Mesenchymal stem cell (in vitro differentiated cells and primary cell): ENCODE measurements at regions not wholly inside any gene's neighbourhood (a gene's known extent, or its start where the extent isn't known, plus 50 kb on each side); places are given as distances from the start of the nearest gene placed in this dataset.

Experiments used
- DNase-seq: peaks from one replicate; pipeline ENCODE4 v3.0.0-alpha.2; 2013
- H2AFZ ChIP-seq: one replicate; pipeline ENCODE4 v1.6.1; 2013; ENCODE audit warnings: low read depth, mild to moderate bottlenecking, control low read depth, inconsistent platforms, low read length, moderate library complexity
- H2AK5ac ChIP-seq: 2 replicates; pipeline ENCODE4 v1.6.1; 2013; ENCODE audit warnings: low read length, moderate library complexity, mild to moderate bottlenecking, inconsistent platforms; ENCODE audit not compliant: severe bottlenecking
- H2BK120ac ChIP-seq: one replicate; pipeline ENCODE4 v1.6.1; 2013; ENCODE audit warnings: low read depth, mild to moderate bottlenecking, inconsistent platforms, low read length, moderate library complexity
- H2BK12ac ChIP-seq, 2 experiments: one replicate each; pipeline ENCODE4 v1.6.1; 2013; ENCODE audit warnings: inconsistent platforms in 2 of 2, low read length in 2 of 2, mild to moderate bottlenecking in 2 of 2, moderate library complexity in 2 of 2, control low read depth in 1 of 2
- H2BK15ac ChIP-seq: one replicate; pipeline ENCODE4 v1.6.1; 2013; ENCODE audit warnings: mild to moderate bottlenecking, low read depth, inconsistent platforms; ENCODE audit not compliant: poor library complexity, severe bottlenecking
- H2BK5ac ChIP-seq: 2 replicates; pipeline ENCODE4 v1.6.1; 2013; ENCODE audit warnings: low read depth, mild to moderate bottlenecking, low read length, control low read depth, inconsistent platforms; ENCODE audit not compliant: poor library complexity, severe bottlenecking
- H3K14ac ChIP-seq, 2 experiments: one replicate each; pipeline ENCODE4 v1.6.1; 2013; ENCODE audit warnings: inconsistent platforms in 2 of 2, low read length in 2 of 2, control low read depth in 1 of 2, mild to moderate bottlenecking in 1 of 2, moderate library complexity in 1 of 2
- H3K18ac ChIP-seq, 2 experiments: one replicate each; pipeline ENCODE4 v1.6.1; 2013; ENCODE audit warnings: inconsistent platforms in 2 of 2, low read length in 2 of 2, control low read depth in 1 of 2, low read depth in 1 of 2, mild to moderate bottlenecking in 1 of 2
- H3K23ac ChIP-seq, 2 experiments: one replicate each; pipeline ENCODE4 v1.6.1; 2013; ENCODE audit warnings: inconsistent platforms in 2 of 2, low read length in 2 of 2, mild to moderate bottlenecking in 2 of 2, moderate library complexity in 2 of 2, control low read depth in 1 of 2
- H3K27ac ChIP-seq: 2 replicates; pipeline ENCODE4 v1.5.1; 2013; ENCODE audit warnings: mild to moderate bottlenecking, moderate library complexity, low read length, control low read depth, inconsistent platforms; ENCODE audit not compliant: poor library complexity, severe bottlenecking
- H3K27me3 ChIP-seq, 2 experiments: 2 replicates each; pipeline versions ENCODE4 v1.6.1 to v1.7.0; 2013; ENCODE audit warnings: low read length in 2 of 2, mild to moderate bottlenecking in 2 of 2, moderate library complexity in 2 of 2, control low read depth in 1 of 2, inconsistent platforms in 1 of 2; ENCODE audit not compliant: control insufficient read depth in 1 of 2, insufficient read depth in 1 of 2
- H3K36me3 ChIP-seq, 2 experiments: 2 replicates each; pipeline versions ENCODE4 v1.6.1 to v1.7.0; 2013; ENCODE audit warnings: low read length in 2 of 2, control low read depth in 1 of 2, inconsistent platforms in 1 of 2, low read depth in 1 of 2, mild to moderate bottlenecking in 1 of 2; ENCODE audit not compliant: insufficient read depth in 2 of 2, control insufficient read depth in 1 of 2
- H3K4ac ChIP-seq, 2 experiments: one replicate each; pipeline ENCODE4 v1.6.1; 2013; ENCODE audit warnings: inconsistent platforms in 2 of 2, low read length in 2 of 2, mild to moderate bottlenecking in 2 of 2, moderate library complexity in 2 of 2, control low read depth in 1 of 2, low read depth in 1 of 2
- H3K4me1 ChIP-seq: 2 replicates; pipeline ENCODE4 v1.6.1; 2013; ENCODE audit warnings: low read depth, low read length, control low read depth; ENCODE audit not compliant: control insufficient read depth, insufficient read depth
- H3K4me2 ChIP-seq: 2 replicates; pipeline ENCODE4 v1.6.1; 2013; ENCODE audit warnings: low read length, mild to moderate bottlenecking, inconsistent platforms; ENCODE audit not compliant: poor library complexity, severe bottlenecking
- H3K4me3 ChIP-seq, 2 experiments: 2 replicates each; pipeline versions ENCODE4 v1.5.1 to v1.7.0; 2013; ENCODE audit warnings: low read length in 2 of 2, mild to moderate bottlenecking in 2 of 2, control low read depth in 1 of 2, low read depth in 1 of 2; ENCODE audit not compliant: insufficient read depth in 1 of 2
- H3K79me1 ChIP-seq: replicated peaks from 2 replicates; pipeline ENCODE4 v1.6.1; 2013; ENCODE audit warnings: mild to moderate bottlenecking, control low read depth, low read length, inconsistent platforms; ENCODE audit not compliant: poor library complexity, severe bottlenecking
- H3K9ac ChIP-seq: 2 replicates; pipeline ENCODE4 v1.7.0; 2013; ENCODE audit warnings: mild to moderate bottlenecking, low read length, moderate library complexity
- H3K9me3 ChIP-seq: 2 replicates; pipeline ENCODE4 v1.7.0; 2013; ENCODE audit warnings: mild to moderate bottlenecking, low read length; ENCODE audit not compliant: control insufficient read depth
- H4K8ac ChIP-seq: one replicate; pipeline ENCODE4 v1.6.1; 2013; ENCODE audit warnings: inconsistent platforms, mild to moderate bottlenecking, low read length, moderate library complexity
- H4K91ac ChIP-seq: one replicate; pipeline ENCODE4 v1.6.1; 2013; ENCODE audit warnings: mild to moderate bottlenecking, low read length, inconsistent platforms
- WGBS: methylation state at CpG from one replicate; pipeline ENCODE4 v1.1.7; 2013; ENCODE audit warnings: mixed read lengths; 5-methylcytosine and 5-hydroxymethylcytosine counted together

DNA sequence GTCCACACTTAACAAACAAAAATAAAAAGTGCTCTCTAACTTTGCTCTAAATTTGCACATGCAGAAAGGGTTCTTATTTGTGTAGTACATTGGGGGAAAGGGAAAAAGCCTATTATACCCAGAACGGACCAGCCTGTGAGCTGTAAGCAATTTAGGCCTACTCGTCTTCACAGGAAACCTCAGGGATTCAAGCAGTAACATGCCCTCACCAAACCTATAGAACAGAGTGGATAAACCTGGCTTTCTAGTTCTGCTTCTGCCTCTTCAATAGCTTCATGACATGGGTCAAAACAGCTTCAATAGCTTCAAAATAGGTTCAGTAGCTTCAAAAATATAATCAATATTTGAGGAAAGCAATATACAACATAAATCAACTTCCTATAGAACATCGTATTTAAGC, 163.7 kb downstream of the ARL4A start:
- H2BK120ac ChIP-seq: no peak overlapping the region

DNA sequence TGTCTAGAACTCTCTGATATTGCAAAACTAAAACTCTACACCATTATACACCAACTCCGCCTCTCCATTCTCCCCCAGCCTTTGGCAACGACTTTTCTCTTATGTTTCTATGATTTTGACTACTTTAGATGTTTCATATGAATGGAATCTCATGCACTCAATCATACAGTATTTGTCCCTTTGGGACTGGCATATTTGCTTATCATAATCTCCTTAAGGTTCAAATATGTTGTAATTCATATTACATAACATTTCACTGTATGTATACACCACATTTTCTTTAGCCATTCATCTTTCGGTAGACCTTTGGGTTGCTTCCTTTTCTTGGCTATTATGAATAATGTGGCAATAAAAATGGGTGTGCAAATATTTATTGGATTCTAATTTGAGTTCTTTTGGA, 164.4 kb downstream of the ARL4A start:
- Histone ChIP-seq H4K8ac (no peak overlapping the region), H3K9ac (no peak overlapping the region), H3K27ac (no peak overlapping the region), H3K18ac (no peak overlapping the region), H2BK12ac (no peak overlapping the region), H3K14ac (no peak overlapping the region), H3K27me3 (no peaks in the 10 kb centered on the region), H3K36me3 (no peaks in the 10 kb centered on the region), H3K79me1 (no peaks in the 10 kb centered on the region), H2BK5ac (no peak overlapping the region), H2BK15ac (no peak overlapping the region), H2BK120ac (no peak overlapping the region), H3K4ac (no peak overlapping the region), H4K91ac (no peak overlapping the region), H2AK5ac (no peak overlapping the region), H3K4me2 (no peak overlapping the region), H2AFZ (no peak overlapping the region), H3K23ac (no peak overlapping the region), H3K9me3 (peaks cover 10% of the 10 kb centered on the region), H3K4me1 (no peaks in the 10 kb centered on the region), H3K4me3 (no peak overlapping the region)
- no peak for DNase-seq
- WGBS: 100% methylated on average over 1 of the region's 3 CpGs

More for the DNA sequence above, 163.7 kb downstream of the ARL4A start:
- Histone ChIP-seq H3K4me3 (no peak overlapping the region), H3K9me3 (peaks cover 17% of the 10 kb centered on the region), H2BK15ac (no peak overlapping the region), H4K91ac (no peak overlapping the region), H3K4me1 (no peaks in the 10 kb centered on the region), H3K23ac (no peak overlapping the region), H2BK5ac (no peak overlapping the region), H3K4me2 (no peak overlapping the region), H4K8ac (no peak overlapping the region), H3K9ac (no peak overlapping the region), H3K14ac (no peak overlapping the region), H2AK5ac (no peak overlapping the region), H2AFZ (no peak overlapping the region), H2BK12ac (no peak overlapping the region), H3K18ac (no peak overlapping the region), H3K4ac (no peak overlapping the region), H3K79me1 (no peaks in the 10 kb centered on the region), H3K27me3 (no peaks in the 10 kb centered on the region), H3K36me3 (no peaks in the 10 kb centered on the region), H3K27ac (no peak overlapping the region)
- WGBS: 85% methylated on average over 2 of the region's 3 CpGs
- no peak for DNase-seq

DNA sequence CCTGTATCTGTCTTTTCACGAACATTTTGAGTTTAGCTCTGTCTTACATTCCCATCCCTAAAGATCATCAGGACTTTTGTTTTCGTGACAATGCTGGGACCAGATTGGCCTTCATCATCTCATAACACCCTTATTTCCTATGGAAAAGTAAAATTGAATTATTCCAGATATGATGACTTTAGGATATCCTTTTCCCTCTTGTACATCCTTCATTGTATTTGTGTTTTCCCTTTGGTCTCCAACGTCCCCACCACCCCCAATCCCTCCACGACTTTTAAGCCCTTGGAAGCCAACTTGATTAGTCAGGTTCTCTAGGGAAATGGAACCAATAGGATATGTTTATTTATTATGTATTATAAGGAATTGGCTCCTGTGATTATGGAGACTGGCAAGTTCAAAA, 167.6 kb downstream of the ARL4A start:
- Histone ChIP-seq H3K27me3 (no peaks in the 10 kb centered on the region), H3K4me2 (no peak overlapping the region), H3K23ac (no peak overlapping the region), H3K4me1 (no peaks in the 10 kb centered on the region), H3K9ac (no peak overlapping the region), H2BK12ac (no peak overlapping the region), H2AK5ac (no peak overlapping the region), H2BK15ac (no peak overlapping the region), H3K4ac (no peak overlapping the region), H3K9me3 (no peaks in the 10 kb centered on the region), H3K18ac (no peak overlapping the region), H2AFZ (no peak overlapping the region), H3K14ac (no peak overlapping the region), H3K79me1 (no peaks in the 10 kb centered on the region), H2BK5ac (no peak overlapping the region), H3K36me3 (no peaks in the 10 kb centered on the region), H3K4me3 (no peak overlapping the region), H3K27ac (no peak overlapping the region), H4K8ac (no peak overlapping the region), H4K91ac (no peak overlapping the region), H2BK120ac (no peak overlapping the region)
- DNase-seq: no peak
- WGBS: 89% methylated on average over 4 of the region's 4 CpGs

DNA sequence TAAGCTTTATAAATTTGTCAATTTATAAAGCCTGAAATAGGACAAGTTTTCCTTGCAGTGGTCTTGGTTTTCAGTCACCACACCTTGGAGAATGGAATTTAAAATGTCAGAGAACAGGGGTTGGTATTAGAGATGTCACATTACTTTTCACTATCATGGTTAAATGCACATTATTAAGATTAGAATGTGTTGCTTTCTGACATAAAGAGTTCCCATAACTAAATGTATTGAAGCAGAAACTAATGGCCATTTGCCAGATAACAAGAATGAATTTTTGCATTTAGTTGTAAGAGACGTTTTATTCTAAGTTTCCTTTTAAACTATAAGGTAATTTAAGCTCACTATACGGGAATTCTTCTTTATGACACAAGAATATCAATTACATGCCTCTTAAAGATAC, 172.3 kb downstream of the ARL4A start:
- Histone ChIP-seq H3K4ac (no peak overlapping the region), H2BK5ac (no peak overlapping the region), H2AK5ac (no peak overlapping the region), H3K27me3 (no peaks in the 10 kb centered on the region), H2BK15ac (no peak overlapping the region), H3K4me3 (no peak overlapping the region), H2AFZ (no peak overlapping the region), H3K14ac (no peak overlapping the region), H3K18ac (no peak overlapping the region), H2BK12ac (no peak overlapping the region), H3K27ac (no peak overlapping the region), H3K9me3 (no peaks in the 10 kb centered on the region), H2BK120ac (no peak overlapping the region), H3K36me3 (no peaks in the 10 kb centered on the region), H3K79me1 (no peaks in the 10 kb centered on the region), H4K91ac (no peak overlapping the region), H3K4me2 (no peak overlapping the region), H3K4me1 (peaks cover 2% of the 10 kb centered on the region), H4K8ac (no peak overlapping the region), H3K9ac (no peak overlapping the region), H3K23ac (no peak overlapping the region)
- DNase-seq: no peak
- WGBS: no CpG with 5 or more reads among the region's 2 CpGs
